ENCODE measurements at regions not wholly inside any gene's neighbourhood (a gene's known extent, or its start where the extent isn't known, plus 50 kb on each side); places are given as distances from the start of the nearest gene placed in this dataset.

GRCh38 chr2:195408811-195409210 lies 248.2 kb upstream of the SLC39A10 start:
- DNase-seq (ENCODE audit: low read depth in 1 of 2, low spot score in 2 of 2) (no peak), FAIRE-seq (no peak)
- no peak overlapping the region for H3K18ac ChIP-seq (ENCODE audit: extremely low read depth, low read length)
- no peak overlapping the region for H3K23ac ChIP-seq (ENCODE audit: insufficient read length)
- CTCF ChIA-PET (ENCODE audit: partially characterized antibody) = interaction anchor here (0.8 kb wide), 1 partner anchor 251 kb away, joined by 8 read pairs; no protein-coding TSS in a partner anchor
- no peak overlapping the region for H3K9ac ChIP-seq (replicated peaks in 1 of 4; ENCODE audit: extremely low read depth in 1 of 4, low read depth in 3 of 4, low read length in 3 of 4)
- no peak overlapping the region for H3K14ac ChIP-seq (ENCODE audit: insufficient read length)
- no peak overlapping the region for H2BK120ac ChIP-seq (replicated peaks; ENCODE audit: low read depth, low read length)
- H2AK5ac ChIP-seq (ENCODE audit: low read depth, low read length) = no peak overlapping the region
- H4K91ac ChIP-seq (replicated peaks; ENCODE audit: insufficient read length, low read length) = no peak overlapping the region
- no peaks in the 10 kb centered on the region for H3K79me2 ChIP-seq (ENCODE audit: control insufficient read depth in 1 of 2, insufficient read depth in 2 of 2, low read length in 2 of 2)
- H2AFZ ChIP-seq (ENCODE audit: low read length) = no peak overlapping the region
- H4K20me1 ChIP-seq (replicated peaks in 1 of 2; ENCODE audit: control insufficient read depth in 1 of 2, insufficient read depth in 2 of 2, low read length in 2 of 2) = no peaks in the 10 kb centered on the region
- H3K9me3 ChIP-seq (ENCODE audit: insufficient read depth in 2 of 2, low read depth in 1 of 2, low read length in 1 of 2) = no peaks in the 10 kb centered on the region
- H4K5ac ChIP-seq (ENCODE audit: insufficient read length, low read depth, low read length) = no peak overlapping the region
- no peak overlapping the region for H2BK15ac ChIP-seq (ENCODE audit: low read length)
- H3K27ac ChIP-seq (ENCODE audit: low read depth, low read length) = no peak overlapping the region
- no peak overlapping the region for H3K4me3 ChIP-seq (ENCODE audit: extremely low read depth in 1 of 4, insufficient read depth in 2 of 4, low read depth in 3 of 4, low read length in 4 of 4)
- 94% methylated on average over 1 of the region's 1 CpG; no CpG with 5 or more reads in 1 of the 2 experiments for WGBS, 2 experiments (ENCODE audit: extremely low coverage in 1 of 2, insufficient coverage in 1 of 2, insufficient read length in 1 of 2, insufficient replicate concordance in 2 of 2, low coverage in 1 of 2, low lambda C conversion rate in 2 of 2, missing lambda C conversion rate in 1 of 2)
- H4K8ac ChIP-seq (ENCODE audit: extremely low read depth, insufficient read depth, low read length) = no peak overlapping the region
- no peak overlapping the region for H2BK20ac ChIP-seq (ENCODE audit: low read length)
- H3K36me3 ChIP-seq (ENCODE audit: control insufficient read depth in 2 of 4, insufficient read depth in 4 of 4, low read length in 3 of 4) = no peaks in the 10 kb centered on the region
- H3K4ac ChIP-seq (replicated peaks; ENCODE audit: insufficient read length, low read depth, low read length) = no peak overlapping the region
- H3K4me1 ChIP-seq (replicated peaks in 1 of 4; ENCODE audit: control insufficient read depth in 3 of 4, insufficient read depth in 4 of 4, low read length in 3 of 4) = peaks cover 1 to 5% (median 4%) of the 10 kb centered on the region in 4 experiments; a peak in 3 of 7 replicates
- H3K79me1 ChIP-seq (ENCODE audit: low read depth, low read length) = no peaks in the 10 kb centered on the region
- no peaks in the 10 kb centered on the region for H3K27me3 ChIP-seq (replicated peaks in 1 of 4; ENCODE audit: control insufficient read depth in 3 of 4, extremely low read depth in 1 of 4, insufficient read depth in 3 of 4, low read length in 3 of 4)
- POLR2A ChIA-PET (ENCODE audit: partially characterized antibody) = no interaction called here
- H3K23me2 ChIP-seq (ENCODE audit: low read depth, low read length) = no peaks in the 10 kb centered on the region
- no peak overlapping the region for H3K4me2 ChIP-seq (ENCODE audit: insufficient read depth in 1 of 2, low read depth in 2 of 2, low read length in 2 of 2)
- H2BK12ac ChIP-seq (ENCODE audit: low read depth, low read length) = no peak overlapping the region
- H2BK5ac ChIP-seq (ENCODE audit: low read depth, low read length) = no peak overlapping the region
- H3K56ac ChIP-seq (replicated peaks; ENCODE audit: insufficient read length, low read depth, low read length) = no peak overlapping the region
- TF ChIP-seq NRF1 (IDR thresholded peaks at IDR 0.05; ENCODE audit: low read depth, low read length) (no peak), JUND (IDR thresholded peaks at IDR 0.05; ENCODE audit: low read length) (no peak), SP4 (IDR thresholded peaks at IDR 0.05; ENCODE audit: low read length) (no peak), EZH2 (IDR thresholded peaks at IDR 0.05; ENCODE audit: low read depth, low read length, severe bottlenecking) (no peak), EP300 (IDR thresholded peaks at IDR 0.05; ENCODE audit: borderline replicate concordance in 1 of 2, low read depth in 2 of 2, low read length in 2 of 2) (no peak), TAF7 (optimal IDR thresholded peaks at IDR 0.05; ENCODE audit: borderline replicate concordance, low read depth, low read length) (no peak), YY1 (IDR thresholded peaks at IDR 0.05; ENCODE audit: low read depth, low read length) (no peak), TBP (IDR thresholded peaks at IDR 0.05; ENCODE audit: low read depth, low read length) (no peak), RAD21 (IDR thresholded peaks at IDR 0.05 in 1 of 2, conservative IDR thresholded peaks at IDR 0.05 in 1 of 2; ENCODE audit: low read depth in 2 of 2, low read length in 2 of 2) (no peak), GABPA (IDR thresholded peaks at IDR 0.05; ENCODE audit: borderline replicate concordance, insufficient read depth, low read length) (no peak), SP1 (IDR thresholded peaks at IDR 0.05; ENCODE audit: low read depth, low read length) (no peak)
- TF ChIP-seq, protein P1, sequence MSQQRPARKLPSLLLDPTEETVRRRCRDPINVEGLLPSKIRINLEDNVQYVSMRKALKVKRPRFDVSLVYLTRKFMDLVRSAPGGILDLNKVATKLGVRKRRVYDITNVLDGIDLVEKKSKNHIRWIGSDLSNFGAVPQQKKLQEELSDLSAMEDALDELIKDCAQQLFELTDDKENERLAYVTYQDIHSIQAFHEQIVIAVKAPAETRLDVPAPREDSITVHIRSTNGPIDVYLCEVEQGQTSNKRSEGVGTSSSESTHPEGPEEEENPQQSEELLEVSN (IDR thresholded peaks at IDR 0.05) = no peak
- TF ChIP-seq, protein P2, sequence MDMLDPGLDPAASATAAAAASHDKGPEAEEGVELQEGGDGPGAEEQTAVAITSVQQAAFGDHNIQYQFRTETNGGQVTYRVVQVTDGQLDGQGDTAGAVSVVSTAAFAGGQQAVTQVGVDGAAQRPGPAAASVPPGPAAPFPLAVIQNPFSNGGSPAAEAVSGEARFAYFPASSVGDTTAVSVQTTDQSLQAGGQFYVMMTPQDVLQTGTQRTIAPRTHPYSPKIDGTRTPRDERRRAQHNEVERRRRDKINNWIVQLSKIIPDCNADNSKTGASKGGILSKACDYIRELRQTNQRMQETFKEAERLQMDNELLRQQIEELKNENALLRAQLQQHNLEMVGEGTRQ (IDR thresholded peaks at IDR 0.05; ENCODE audit: low read length) = no peak
